IPS-18a (cell line): ENCODE measurements at regions not wholly inside any gene's neighbourhood (a gene's known extent, or its start where the extent isn't known, plus 50 kb on each side); places are given as distances from the start of the nearest gene placed in this dataset.

Experiments
- H3K27ac ChIP-seq: one replicate; pipeline ENCODE4 v1.5.1; 2013; ENCODE audit warnings: low read length
- H3K27me3 ChIP-seq: one replicate; pipeline ENCODE4 v1.6.1; 2013; ENCODE audit warnings: mild to moderate bottlenecking, low read length; ENCODE audit not compliant: control insufficient read depth, insufficient read depth
- H3K36me3 ChIP-seq: one replicate; pipeline ENCODE4 v1.6.1; 2013; ENCODE audit warnings: low read depth, low read length; ENCODE audit not compliant: control insufficient read depth
- H3K4me1 ChIP-seq: one replicate; pipeline ENCODE4 v1.6.1; 2013; ENCODE audit warnings: low read depth, low read length; ENCODE audit not compliant: control insufficient read depth
- H3K4me3 ChIP-seq: one replicate; pipeline ENCODE4 v1.5.1; 2013; ENCODE audit warnings: low read length
- H3K9ac ChIP-seq: one replicate; pipeline ENCODE4 v1.6.1; 2013; ENCODE audit warnings: mild to moderate bottlenecking, low read length, moderate library complexity
- H3K9me3 ChIP-seq: one replicate; pipeline ENCODE4 v1.6.1; 2013; ENCODE audit warnings: low read depth, low read length; ENCODE audit not compliant: control insufficient read depth

DNA sequence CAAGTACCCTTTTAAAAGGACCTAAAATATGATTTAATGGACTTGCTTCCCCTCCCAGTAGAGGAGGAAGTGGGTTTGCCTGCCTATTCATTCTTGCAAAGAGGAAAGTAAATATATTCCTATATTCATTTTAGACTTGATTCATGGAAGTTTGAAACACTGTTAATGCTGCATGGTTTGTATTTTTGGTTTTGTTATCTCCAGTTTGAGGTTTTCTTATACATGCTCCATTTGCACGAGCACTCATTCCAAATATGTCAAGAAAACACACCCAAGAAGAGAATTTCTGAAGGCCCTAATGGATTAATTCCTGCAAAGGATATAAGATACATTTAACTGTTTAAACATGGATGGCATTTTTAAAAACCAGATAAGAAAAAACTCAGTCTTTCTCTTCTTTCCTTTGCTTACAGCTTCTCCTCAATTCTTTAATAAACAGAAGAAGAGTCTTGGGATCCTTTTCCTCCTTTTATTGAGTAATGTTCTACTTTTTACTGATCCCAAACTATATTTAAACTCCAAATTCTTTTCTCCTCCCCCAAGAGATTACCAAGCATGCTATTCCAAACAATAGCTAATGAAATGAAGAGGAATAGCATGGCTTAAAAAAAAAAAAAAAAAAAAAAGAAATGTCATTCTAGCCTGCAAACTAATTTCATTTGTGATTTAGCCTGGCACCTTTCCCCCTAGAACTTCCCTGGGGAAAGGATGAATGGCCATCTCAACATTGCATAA, 54.6 kb upstream of the LDB2 start:
- H3K4me1 ChIP-seq: no peaks in the 10 kb centered on the region
- no peaks in the 10 kb centered on the region for H3K36me3 ChIP-seq
- H3K9me3 ChIP-seq: peaks cover 4% of the 10 kb centered on the region
- no peak overlapping the region for H3K27ac ChIP-seq
- H3K4me3 ChIP-seq: no peak overlapping the region
- no peaks in the 10 kb centered on the region for H3K27me3 ChIP-seq
- H3K9ac ChIP-seq: no peak overlapping the region

DNA sequence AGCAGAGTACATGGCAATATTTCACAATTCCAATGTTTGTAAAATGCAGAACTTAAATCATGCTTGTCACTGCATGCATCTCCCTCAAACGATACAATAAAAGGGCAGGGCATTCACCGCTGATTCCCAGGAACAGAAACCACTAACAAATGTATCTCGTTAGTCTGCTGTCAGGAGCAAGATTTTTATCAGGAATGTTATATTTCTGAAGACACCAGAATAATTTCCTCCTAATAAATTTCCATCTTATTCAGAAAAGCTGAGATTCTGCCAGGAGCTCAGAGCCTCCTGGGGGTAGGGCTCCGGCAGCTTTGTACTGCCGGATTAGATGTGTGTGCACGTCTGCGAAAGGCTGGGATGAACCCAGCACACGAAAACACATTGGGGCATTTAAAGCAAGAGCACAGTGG, 54.0 kb upstream of the LDB2 start:
- H3K27ac ChIP-seq: no peak overlapping the region
- H3K9me3 ChIP-seq: peaks cover 4% of the 10 kb centered on the region
- no peak overlapping the region for H3K4me3 ChIP-seq
- no peaks in the 10 kb centered on the region for H3K4me1 ChIP-seq
- no peak overlapping the region for H3K9ac ChIP-seq
- no peaks in the 10 kb centered on the region for H3K36me3 ChIP-seq
- no peaks in the 10 kb centered on the region for H3K27me3 ChIP-seq
